GM21576 (cell line): ENCODE measurements at regions not wholly inside any gene's neighbourhood (a gene's known extent, or its start where the extent isn't known, plus 50 kb on each side); places are given as distances from the start of the nearest gene placed in this dataset.
"Not testable (repeated sequence)": the region's sequence is repeated elsewhere in the genome, so short reads cannot be mapped to it uniquely, and the experiment has no call there.

Source experiments
- ATAC-seq: cut with Tn5 transposase; IDR thresholded peaks from one replicate; pipeline ENCODE4 v1.9.1; 2021; ENCODE audit warnings: mild to moderate bottlenecking, moderate library complexity; ENCODE audit not compliant: unreplicated experiment

GRCh38 chr14:43894534-43894933 is 612.5 kb downstream of the FSCB start:
- ATAC-seq: peak; percentile 67

GRCh38 chr14:43887523-43887922 is 619.6 kb downstream of the FSCB start:
- ATAC-seq: no peak

DNA sequence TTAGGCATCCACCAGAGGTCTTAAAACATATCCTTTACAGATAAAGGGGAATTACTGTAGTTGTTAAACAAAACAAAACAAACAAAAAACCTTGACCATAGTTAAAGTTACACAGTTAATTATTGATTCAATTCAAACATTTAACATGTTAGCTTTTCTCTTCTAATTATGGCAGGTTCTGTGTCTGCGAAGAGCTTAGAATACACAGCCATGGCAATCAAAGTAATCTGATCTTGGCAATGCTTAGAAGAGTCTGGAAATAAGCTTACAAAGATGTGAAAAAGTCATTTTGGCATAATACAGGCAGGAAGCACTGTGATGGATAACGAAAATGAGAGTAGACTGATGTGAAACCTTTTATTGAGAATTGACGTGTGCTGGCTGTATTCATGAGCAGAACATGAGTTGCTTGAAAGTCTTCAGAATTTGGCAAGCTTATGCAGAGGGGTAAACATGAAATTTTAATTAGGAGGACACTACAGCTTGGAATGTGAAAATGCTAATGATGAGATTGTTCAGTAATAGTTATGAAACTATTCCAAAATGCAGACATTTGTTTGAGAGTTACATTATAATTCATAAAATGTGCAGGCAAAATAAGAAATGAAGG is 629.6 kb downstream of the FSCB start:
- no peak for ATAC-seq

GRCh38 chr14:43872752-43873655 is 634.1 kb downstream of the FSCB start:
- no peak for ATAC-seq

DNA sequence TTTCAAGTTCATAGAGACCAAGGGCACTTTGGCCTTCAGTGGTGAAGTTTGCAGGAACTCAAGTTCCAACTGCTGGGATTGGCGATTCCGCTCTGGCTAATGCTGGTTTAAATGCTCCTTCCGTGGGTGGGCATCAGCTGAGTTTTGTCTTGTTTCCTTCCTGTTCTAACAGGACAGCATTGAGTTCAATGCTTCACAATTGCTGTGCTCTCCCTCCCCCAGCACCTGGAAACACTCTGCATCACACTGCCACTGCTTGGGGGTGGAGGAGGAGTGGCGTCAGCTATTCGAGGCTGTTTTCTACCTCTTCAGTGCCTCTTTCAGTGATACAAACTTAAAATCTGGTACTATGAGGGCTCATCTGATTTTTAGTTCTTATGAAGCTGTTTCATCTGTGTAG is 634.9 kb downstream of the FSCB start:
- ATAC-seq: no peak

DNA sequence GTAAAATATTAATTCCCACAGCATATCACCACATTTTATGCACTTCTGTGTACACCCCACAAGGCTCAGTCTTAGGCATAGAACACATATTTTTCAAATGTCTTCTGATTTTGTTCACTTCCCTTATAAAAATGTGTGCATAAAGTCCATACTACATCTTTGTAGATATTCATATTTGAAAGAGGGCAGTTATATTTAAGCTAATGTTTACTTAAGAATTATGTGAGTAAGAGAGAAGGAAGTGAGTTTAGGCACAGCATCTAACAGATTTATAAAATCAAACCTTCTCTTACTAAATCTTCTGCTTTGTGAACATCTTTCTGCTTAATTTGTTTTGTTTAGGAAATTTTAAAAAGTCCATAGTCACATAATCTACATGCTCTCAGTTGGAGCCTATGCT is 648.1 kb downstream of the FSCB start:
- no peak for ATAC-seq

DNA sequence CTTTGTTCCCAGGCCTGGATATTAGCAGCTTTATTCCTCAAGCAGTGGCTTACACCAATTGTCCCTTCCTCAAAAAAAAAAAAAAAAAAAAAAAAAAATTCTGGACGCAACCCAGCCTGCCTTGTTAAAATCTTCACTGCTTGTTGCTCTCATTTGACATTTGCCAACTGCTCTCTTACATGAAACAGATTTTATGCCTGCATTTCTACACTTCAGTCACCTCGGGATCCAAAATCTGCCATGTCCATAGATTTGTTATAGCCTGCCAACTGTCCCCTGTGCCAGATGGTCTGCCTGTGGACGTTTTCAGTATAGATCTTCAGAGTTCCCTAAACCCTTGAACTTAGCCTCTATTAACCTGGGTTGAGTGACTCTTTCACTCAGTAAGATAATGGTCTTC is 651.5 kb downstream of the FSCB start:
- no peak for ATAC-seq

GRCh38 chr14:43853541-43853940 is 653.5 kb downstream of the FSCB start:
- no peak for ATAC-seq

DNA sequence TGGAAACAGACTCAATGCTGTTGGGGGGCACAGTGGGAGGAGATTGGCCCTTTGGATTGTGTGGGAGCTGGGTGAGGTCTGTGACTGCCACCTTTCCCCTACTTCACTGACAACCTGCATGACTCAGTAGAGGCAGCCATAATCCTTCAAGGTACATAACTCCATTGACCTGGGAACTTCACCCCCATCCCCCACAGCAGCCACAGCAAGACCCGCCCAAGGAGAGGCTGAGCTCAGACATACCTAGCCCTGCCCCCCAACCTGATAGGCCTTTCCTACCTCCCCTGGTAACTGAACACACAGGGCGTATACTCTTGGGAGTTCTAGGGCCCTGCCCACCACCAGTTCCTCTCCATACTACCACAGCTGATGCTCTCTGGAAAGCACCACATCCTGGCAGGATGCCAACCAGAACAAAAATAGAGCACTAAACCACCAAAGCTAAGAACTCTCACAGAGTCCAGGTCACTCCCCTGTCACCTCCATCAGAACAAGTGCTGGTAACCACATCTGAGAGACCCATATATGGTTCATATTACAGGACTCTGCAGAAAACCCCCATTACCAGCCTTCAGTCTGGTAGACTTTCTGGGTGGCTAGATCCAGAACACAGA is 703.9 kb downstream of the FSCB start:
- ATAC-seq: no peak

GRCh38 chr14:43795600-43796228 is 711.4 kb downstream of the FSCB start:
- no peak for ATAC-seq

DNA sequence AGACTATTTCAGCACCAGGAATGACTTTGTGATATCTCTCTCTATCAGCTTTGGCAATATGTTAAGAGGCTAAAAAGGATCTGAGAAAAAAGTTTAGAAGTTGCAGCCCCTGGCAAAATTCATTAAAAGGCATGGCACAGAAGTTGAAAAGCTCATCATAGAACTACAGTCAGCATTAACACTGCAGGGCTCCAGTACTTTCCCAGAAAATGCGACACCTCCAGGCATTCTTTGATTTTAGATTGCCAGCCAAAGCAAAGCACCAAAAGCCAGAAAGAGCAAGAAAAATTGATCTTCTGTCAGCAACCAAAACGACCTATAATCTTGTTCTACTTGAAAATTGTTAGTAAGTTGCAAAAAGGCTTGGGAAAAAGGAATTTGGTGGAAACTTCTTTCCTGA is 713.5 kb downstream of the FSCB start:
- no peak for ATAC-seq

GRCh38 chr14:43792980-43793379 is 714.1 kb downstream of the FSCB start:
- ATAC-seq: no peak

DNA sequence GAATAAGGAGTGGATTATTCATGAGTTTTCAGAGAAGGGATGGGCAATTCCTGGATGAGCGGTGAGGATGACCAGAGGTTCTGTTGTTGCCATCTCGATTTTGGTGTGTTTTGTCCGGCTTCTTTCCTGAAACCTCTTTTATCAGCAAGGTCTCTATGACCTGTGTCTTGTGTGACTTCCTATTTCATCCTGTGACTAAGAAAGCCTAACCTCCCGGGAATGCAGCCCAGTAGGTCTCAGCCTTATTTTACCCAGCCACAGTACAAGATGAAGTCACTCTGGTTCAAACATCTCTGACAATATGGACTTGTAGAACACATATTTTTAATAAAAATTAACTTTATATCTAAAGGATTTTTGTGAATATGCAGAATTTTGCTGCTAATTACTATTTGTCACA is 716.4 kb downstream of the FSCB start:
- ATAC-seq: no peak

GRCh38 chr14:43789458-43789857 is 717.6 kb downstream of the FSCB start:
- no peak for ATAC-seq

- no peak for ATAC-seq
Measured at GRCh38 chr14:43786066-43786762, 720.9 kb downstream of the FSCB start.

GRCh38 chr14:43784432-43784831 is 722.7 kb downstream of the FSCB start:
- ATAC-seq: not testable (repeated sequence)

- ATAC-seq: no peak
Measured at GRCh38 chr14:43778937-43779639, 728.0 kb downstream of the FSCB start.

DNA sequence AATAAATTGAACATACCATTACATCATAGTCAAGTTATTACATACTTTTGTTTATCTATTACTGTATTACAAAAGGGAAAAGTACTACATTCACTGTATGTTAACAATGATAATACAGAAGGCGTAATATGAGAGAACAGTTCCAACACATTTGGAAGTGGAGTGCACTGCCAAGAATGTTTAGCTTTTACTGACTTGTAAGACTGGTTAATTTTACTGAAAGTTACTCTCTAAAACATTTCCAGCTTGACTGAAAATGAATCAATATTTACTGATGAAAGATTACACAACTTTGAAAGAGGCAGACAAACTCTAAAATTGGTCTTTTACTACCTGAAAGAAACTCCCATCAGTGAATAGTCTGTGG is 728.5 kb downstream of the FSCB start:
- ATAC-seq: no peak

GRCh38 chr14:43765474-43765873 is 741.6 kb downstream of the FSCB start:
- ATAC-seq: no peak

- no peak for ATAC-seq
Measured at GRCh38 chr14:43764433-43764832, 742.6 kb downstream of the FSCB start.
